Stomach (tissue), 4 donors: ENCODE measurements at regions not wholly inside any gene's neighbourhood (a gene's known extent, or its start where the extent isn't known, plus 50 kb on each side); places are given as distances from the start of the nearest gene placed in this dataset.

Experiments used
- EP300 ChIP-seq: sonication (generic); formaldehyde crosslinking; IDR thresholded peaks from one replicate; pipeline ENCODE4 v1.6.1; 2017; ENCODE audit warnings: antibody characterized with exemption
- POLR2A ChIP-seq, 4 donors: fragments of 450-650 bp; IDR thresholded peaks; one replicate each; pipeline ENCODE4 v1.6.1; 2016; ENCODE audit warnings: antibody characterized with exemption in 4 of 4, control low read depth in 2 of 4, mild to moderate bottlenecking in 1 of 4, moderate library complexity in 1 of 4
- POLR2AphosphoS5 ChIP-seq, 3 donors: sonication (generic); formaldehyde crosslinking; IDR thresholded peaks; one replicate each; pipeline ENCODE4 v1.6.1; 2016; ENCODE audit warnings: antibody characterized with exemption in 3 of 3
- TF ChIP-seq, protein P1 (sequence below), 7 experiments: fragments of 450-650 bp in 4 of 7; fragments of 200-600 bp in 3 of 7; sonication (generic) in 3 of 7; IDR thresholded peaks; one replicate each; pipeline ENCODE4 v1.5.1; 2016 to 2019; ENCODE audit warnings: antibody characterized with exemption in 7 of 7, control low read depth in 2 of 7, mild to moderate bottlenecking in 1 of 7

DNA sequence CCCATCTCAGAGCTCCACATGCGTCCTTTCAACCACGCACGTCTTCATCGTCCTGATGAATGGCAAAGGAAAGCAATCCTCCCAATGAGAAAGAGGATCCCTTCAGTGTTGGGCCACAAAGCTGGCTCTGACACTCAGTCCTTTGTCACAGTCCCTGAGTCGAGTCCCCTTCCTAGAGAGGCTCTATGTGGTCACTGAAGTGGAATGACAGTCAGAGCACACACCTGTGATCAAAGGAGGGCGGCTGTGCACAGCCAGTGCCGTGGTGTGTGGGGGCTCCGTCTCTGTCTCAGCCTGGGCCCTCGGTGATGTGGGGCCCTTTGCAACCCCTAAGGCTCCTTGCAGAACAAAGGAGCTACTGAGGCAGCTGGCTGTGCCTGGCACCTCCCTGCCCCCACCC, 157.3 kb upstream of the APCDD1 start:
- TF ChIP-seq, protein P1, sequence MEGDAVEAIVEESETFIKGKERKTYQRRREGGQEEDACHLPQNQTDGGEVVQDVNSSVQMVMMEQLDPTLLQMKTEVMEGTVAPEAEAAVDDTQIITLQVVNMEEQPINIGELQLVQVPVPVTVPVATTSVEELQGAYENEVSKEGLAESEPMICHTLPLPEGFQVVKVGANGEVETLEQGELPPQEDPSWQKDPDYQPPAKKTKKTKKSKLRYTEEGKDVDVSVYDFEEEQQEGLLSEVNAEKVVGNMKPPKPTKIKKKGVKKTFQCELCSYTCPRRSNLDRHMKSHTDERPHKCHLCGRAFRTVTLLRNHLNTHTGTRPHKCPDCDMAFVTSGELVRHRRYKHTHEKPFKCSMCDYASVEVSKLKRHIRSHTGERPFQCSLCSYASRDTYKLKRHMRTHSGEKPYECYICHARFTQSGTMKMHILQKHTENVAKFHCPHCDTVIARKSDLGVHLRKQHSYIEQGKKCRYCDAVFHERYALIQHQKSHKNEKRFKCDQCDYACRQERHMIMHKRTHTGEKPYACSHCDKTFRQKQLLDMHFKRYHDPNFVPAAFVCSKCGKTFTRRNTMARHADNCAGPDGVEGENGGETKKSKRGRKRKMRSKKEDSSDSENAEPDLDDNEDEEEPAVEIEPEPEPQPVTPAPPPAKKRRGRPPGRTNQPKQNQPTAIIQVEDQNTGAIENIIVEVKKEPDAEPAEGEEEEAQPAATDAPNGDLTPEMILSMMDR (IDR thresholded peaks at IDR 0.05) = no peak
- TF ChIP-seq EP300 (no peak), POLR2A (IDR thresholded peaks at IDR 0.05) (no peak), POLR2AphosphoS5 (IDR thresholded peaks at IDR 0.05) (no peak)
